ENCODE measurements at regions not wholly inside any gene's neighbourhood (a gene's known extent, or its start where the extent isn't known, plus 50 kb on each side); places are given as distances from the start of the nearest gene placed in this dataset.

DNA sequence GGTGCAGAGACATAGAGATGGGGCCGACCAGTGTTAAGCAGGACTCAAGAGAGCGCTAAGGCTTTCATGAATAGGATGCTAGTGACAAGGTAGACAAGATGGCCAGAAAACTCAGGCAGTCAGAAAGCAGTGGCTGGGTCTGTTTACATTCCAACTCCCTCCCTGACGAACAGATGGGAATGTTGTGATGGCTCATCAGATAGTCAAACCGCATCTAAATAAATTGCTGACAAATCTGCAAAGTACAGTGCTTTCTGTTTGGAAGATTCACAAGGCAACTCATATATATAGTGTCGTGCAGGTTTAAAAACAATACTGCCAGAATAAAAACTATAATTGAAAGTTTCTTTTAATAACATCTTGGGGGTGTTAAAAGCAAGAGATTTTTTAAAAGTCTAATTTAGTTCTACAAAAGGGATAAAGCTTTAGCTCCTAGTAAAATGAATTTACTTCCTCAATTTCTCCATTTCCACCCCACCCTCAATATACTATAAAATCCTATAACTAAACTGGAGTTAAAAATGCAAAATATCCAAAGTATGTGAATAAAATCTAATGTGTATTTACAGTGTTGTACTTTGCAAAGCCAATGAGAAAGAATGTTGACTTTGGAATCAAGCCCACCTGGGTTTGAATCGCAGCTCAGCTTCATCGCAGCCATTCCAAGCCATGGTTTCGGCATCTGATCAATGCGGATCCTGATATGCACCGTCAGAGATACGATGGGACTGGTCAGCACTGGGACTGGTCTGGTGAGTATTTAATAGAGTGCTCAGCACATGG lies 247.3 kb upstream of the PDE10A start:
- no peak for DNase-seq

DNA sequence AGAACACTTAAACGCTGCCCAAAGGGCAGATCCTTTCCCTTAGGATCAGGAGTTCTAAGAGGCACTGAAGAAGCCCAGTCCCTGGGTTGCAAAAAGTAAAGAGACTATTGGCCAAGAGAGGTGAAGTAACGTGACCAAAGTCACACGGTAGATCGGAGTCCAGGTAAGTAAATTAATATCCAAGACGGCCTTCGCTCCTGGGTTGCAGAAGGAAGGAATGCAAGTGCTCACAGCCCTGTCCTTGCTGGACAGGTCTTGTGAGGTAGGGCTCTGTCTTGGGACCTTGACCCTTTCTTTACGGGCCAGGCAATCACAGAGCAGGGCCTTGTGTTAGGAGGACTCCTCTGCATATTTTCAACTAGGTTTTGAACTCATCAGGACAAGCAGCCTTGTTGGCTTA lies 243.7 kb upstream of the PDE10A start:
- no peak for DNase-seq

DNA sequence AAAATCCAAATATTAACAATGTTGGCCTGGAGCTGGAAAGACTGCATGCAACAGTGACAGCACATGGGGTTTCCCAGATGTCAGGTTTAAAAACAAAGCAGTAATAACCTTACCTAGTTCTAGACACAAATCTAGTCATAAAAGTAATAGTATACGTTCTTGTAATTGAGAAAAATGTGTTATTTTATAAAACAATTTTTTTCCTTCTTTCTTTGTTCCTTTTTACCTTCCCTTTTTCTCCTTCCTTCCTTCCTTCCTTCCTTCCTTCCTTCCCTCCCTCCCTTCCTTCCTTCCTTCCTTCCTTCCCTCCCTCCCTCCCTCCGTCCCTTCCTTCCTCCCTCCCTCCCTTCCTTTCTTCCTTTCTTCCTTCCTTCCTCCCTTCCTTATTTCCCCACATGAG lies 242.7 kb upstream of the PDE10A start:
- no peak for DNase-seq

DNA sequence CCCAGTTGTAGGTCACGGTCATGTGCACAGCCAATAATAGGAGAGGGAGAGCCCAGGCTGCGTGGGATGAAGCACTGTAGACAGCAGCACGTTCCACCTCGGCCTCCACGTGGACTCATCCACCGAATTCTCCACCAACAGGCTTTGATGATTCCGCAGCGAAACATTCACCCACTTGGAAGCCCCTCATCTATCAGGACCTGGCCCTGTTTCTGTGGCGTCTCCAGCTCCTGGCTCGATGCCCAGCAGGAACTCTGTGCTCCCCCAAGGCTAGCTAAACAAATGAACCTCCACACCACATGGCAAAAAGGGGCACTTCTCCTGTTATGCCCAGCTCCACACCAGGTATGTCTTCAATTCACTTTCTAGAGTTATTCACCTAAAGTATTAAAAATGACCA lies 237.9 kb upstream of the PDE10A start:
- no peak for DNase-seq

DNA sequence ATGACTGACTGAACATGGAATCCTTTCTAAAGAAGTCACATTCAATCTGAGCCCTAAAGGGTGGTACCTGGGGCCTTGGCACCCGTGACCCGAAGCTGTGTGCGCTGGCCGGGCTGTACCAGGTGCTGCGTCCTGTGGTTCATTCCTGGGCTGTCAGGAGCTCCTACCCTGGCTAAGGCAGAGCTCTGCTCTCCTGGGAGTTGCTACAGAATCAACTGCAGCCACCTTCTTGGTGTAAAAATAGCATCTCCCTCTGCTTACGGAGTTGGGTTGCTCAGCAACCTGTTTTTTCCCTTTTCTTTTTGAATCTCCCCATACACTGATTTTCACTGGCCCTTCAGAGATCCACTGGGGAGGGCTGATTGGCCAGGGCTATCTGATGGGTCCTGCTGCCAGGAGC lies 236.6 kb upstream of the PDE10A start:
- DNase-seq = no peak

DNA sequence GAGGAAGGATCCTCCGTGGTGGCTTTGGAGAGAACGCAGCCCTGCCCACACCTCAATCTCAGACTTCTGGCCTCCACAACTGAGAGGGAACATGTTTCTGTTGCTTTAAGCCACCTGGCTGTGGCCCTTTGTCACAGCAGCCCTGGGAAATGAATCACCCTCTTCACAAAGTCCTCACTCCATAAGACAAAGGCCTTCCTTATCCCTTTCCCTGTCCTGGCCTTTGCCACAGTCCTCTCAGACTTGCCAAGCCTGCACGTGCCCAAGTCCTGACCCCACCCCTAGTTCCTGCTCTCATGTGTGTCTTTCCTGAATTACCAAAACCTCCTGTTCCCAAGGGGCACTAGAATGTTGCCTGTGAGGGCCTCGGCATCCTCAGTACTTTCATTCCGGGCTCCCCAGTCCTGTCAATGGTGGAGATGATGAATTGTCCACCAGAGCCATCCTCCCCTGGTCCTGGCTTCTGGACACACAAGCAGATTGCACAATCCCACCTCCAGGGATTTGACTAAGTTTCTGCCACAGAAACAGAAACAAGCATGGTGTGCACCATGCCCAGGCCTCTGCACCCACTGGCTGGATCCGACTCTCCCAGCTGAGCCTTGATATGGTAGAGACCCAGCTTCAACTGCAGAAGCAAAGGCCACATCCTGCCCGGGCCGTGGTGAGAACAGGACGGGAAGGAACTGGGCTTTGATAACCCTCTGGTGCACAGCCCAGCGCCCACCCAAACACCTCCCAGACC lies 232.6 kb upstream of the PDE10A start:
- DNase-seq = no peak

DNA sequence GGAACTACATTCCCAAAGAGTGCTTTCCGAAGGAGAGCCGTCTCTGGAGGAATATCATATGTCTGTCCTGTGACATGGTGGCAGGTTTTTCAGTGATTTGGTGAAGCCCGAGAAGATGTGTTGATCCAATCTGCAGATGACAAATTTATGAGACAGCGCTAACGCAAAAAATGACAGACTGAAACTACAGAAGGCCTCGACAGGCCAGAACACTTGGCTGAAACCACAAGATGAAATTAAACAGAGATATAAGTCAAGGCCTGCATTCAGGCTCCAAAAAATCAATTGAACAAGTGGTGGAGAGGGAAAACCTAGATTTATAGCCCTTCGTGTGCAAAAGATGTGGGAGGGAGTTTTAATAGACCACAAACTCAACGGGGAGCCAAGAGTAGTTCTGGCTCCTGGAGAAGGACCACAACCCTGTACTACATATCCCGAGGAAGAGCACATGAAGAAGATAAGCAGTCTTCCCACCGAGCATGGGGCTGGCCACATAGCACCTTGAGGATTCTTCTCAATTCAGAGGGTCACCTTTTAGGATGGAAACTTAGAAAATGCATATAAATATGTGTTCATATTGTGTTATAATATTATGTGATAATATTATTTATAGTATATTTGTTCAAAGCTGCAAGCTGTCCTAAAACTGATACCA lies 231.3 kb upstream of the PDE10A start:
- DNase-seq = no peak

DNA sequence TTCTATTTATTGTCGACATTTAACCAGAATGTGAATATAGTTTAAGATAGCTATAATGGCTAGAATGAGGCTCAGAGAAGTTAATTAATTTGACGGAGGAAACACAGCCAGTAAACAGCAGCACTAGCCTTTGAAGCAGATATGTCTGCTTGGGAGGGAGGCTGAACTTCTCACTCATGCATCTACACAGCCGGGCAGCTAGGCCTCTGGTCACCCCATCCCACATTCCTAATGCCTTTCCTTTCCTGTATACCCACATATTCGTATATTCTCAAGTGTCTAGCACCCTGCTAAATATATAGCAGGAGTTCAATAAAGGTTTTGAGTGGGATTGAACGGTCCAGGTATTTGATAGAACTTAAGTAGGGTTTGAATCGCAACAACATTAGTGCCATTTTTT lies 230.4 kb upstream of the PDE10A start:
- no peak for DNase-seq

DNA sequence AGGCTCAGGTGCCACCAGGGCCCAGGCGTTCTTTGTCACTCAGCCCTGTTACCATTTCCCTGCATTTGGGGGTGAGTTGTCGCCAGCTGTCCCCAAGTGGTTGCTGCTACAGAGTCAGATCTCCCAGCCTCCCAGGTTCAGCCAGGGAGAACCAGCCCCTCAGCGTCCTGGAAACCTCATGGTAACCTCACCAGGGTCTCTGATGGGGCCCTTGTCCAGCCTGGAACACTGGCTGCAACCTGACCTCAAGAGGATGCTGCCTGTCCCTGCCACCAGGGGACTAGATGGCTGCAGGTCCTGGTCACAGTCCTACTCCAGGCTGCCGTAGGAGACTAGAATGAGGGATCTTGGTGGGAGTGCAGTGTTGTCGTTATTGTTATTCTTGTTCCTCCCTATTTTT lies 228.3 kb upstream of the PDE10A start:
- no peak for DNase-seq

DNA sequence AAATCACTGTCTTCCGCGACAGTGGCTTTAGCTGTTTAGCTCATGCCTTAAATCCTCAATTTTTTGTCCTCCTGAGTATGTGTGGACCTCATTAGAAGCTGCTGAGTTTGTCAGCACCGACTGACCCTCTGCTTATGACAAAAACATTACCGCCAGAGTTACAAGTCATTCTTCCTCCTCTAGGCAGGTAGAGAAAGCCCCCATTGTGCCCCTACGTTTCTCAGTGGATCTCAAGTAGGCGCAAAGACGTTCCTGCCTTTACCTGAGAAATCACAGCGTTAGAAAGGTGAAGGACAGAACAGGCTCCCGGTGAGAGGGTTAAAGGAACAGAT lies 227.3 kb upstream of the PDE10A start:
- DNase-seq = no peak

DNA sequence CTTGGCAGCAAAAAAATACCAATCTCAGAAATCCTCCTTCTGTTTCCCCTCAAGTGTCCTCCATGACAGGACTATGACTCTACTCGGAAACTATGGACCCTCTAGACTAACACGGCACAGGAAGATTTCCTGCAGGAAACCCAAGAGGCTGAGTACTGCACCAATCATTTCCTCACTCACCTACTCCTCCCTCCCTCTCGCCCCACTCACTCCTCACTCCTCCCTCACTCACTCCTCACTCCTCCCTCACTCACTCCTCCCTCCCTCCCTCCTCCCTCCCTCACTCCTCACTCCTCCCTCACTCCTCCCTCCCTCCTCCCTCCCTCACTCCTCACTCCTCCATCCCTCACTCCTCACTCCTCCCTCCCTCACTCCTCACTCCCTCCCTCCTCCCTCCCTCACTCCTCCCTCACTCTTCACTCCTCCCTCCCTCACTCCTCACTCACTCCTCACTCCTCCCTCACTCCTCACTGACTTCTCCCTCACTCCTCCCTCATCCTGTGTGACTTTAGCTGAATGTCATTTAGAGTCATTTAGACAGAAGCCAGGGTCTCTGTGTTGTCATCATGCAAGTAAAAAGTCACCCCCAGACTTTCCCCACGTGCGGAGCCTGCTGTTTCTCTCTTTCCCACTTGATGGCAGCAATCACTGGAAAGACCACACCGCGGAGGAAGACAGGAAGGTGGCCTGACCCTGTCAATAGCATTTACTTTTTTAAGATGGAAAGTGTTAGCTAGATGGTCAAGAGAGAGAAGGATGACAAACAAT lies 226.8 kb upstream of the PDE10A start:
- no peak for DNase-seq

DNA sequence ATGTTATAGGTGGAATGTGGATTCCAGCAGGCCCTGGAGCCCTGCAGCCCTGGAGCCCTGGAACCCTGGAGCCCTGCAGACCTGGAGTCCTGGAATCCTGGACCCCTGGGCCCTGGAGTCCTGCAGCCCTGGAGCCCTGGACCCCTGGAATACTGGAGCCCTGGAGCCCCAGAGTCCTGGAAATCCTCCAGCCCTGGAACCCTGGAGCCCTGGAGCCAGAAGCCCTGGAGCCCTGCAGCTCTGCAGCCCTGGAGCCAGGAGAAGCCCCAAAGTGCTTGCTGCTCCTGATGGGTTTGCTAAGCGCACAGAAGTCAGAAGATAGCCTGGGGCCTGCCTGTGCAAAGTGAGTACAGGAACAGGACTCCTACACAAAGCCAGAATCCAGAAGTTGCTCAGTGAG lies 223.1 kb upstream of the PDE10A start:
- DNase-seq = no peak

DNA sequence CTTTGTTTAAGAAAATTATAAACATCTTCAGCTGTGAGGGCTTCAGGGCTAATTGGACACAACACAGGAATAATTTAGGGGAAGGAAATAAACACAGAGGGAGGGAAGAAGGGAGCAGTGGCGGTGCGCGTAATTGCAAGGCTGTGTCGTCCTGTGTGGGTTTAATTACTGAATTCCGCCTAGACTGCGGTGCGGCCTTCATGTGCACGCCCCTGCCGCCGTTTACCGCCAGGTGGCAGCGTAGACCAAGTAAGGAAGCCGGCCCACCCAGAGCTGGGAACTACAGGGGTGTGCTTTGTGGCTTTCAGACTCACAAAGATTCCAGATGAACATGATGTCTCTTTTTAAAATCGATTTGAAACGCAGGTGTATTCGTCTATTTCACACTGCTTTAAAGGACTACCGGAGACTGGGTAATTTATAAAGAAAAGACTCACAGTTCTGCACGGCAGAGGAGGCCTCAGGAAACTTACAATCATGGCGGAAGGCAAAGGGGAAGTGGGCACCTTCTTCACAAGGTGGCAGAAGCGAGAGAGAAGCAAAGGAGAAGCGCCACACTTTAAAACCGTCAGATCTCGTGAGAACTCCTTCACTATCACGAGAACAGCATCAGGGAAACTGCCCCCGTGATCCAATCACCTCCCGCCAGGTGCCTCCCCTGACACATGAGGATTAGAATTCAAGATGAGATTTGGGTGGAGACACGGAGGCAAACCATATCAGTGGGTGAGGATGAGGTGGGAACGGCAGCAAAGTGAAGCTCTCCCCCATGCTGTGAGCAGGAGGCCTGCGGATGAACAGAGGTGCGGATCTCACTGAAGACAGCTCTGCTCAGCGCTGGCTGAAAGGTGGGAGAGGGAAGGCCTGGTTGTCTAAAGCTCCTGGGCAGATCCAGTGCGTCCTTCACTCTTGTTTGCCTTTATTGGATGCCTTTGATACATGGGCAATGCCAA lies 222.0 kb upstream of the PDE10A start:
- DNase-seq = peak; percentile 45

DNA sequence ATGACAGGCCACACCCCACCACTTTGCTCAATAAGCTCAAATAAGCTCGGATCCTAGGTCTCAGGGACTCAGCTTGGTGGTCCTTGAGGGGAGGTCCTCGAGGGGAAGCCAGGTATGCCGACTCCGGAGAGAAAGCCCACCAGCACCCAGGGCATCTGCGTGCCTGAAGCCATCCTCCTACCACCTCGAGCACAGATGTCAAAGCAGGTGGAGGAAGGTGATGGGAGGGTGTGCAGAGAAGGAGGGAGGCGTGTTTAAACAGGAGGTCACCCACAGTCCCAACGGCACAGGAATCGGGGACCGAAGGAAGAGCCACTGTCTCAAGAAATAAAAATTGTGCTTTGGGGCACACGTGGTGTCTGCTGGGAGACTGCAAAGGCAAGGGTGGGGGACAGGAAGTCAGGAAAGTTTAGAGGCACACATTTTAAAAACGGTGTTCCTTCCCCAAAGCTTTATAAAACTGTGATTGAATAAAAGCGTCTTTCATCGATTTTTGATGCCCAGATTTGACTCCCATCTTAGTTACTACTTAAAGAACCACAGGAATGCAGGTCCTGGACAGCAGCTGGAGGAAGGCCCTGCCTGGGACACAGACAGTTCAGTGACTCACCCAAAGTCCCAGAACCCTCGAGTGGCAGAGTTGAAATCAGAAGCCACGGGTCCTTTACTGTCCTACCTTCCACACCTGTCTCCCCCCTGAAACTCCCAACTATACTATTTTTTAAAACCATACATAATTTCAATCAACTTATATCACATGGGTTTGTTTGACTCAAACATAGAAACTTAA lies 221.0 kb upstream of the PDE10A start:
- no peak for DNase-seq

DNA sequence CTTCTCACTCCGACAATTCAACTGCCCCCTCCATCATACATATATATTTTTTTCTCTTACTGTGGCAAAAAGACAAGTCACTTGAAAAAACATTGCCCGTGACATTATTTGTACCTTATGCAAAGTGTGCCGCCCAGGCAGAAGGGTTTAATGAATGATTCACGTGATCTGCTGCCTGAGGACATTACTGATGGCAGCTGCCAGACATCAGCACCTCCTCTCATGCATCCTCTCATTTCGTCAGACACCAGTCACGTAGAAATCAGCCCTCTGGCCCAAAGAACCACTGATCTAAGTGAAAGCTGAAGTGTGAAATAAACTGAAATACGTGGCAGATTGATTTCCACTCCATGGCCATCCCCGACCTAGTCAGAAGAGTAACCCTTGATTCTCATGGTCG lies 218.8 kb upstream of the PDE10A start:
- DNase-seq = no peak

DNA sequence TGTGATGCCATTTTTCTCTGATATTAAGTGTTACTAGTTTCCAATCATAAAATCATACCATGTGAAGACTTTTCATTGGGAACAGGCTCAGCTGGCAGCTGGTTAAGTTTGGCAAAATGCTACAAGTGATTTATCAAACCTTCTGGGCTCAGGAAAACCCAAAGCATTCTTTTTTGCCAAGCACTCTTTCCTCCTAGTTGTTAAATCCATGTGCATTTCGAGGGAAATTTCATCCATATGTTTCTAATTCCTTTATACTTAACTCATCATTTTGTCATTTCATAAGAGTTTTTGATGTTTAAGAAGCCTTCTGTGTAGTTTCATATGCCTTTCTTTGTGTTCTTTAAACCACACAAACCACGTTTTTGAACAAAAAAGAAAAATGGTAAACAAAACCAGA lies 217.6 kb upstream of the PDE10A start:
- no peak for DNase-seq

DNA sequence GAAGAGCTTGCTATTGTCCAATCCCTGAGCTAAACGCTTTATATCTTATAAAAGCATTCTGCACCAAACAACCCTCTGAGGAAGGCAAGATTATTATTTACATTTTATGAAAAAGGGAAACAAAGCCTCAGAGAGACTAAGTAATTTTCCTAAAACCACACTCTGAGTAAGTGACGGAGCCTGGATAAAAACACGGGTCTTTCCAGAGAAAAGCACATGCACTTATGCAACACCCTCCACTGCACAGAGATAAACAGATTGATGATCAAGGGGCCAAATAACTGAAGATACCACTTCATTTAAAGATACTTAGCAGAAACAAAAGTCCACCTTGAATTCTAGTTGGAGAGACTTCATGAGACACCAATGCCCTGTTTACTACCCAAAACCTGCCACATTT lies 214.7 kb upstream of the PDE10A start:
- DNase-seq = no peak

DNA sequence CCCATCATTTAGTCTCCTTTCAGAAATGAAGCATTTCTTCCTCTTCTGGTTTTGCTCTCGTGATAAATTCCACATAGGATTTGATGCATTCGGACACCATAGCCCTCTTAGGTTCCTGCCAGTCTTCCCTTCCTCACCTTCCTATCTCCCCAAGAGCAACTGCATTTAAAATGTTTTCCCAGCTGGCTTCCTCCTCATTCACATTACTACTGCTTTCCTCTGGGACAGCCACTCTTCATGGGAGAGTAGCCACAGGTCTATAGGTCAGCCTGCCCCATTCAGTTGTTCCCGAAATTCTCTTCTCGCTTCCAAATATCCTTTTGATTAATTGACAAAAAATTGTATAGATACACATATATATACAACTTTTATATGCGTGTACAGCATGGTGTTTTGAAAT lies 214.2 kb upstream of the PDE10A start:
- no peak for DNase-seq

DNA sequence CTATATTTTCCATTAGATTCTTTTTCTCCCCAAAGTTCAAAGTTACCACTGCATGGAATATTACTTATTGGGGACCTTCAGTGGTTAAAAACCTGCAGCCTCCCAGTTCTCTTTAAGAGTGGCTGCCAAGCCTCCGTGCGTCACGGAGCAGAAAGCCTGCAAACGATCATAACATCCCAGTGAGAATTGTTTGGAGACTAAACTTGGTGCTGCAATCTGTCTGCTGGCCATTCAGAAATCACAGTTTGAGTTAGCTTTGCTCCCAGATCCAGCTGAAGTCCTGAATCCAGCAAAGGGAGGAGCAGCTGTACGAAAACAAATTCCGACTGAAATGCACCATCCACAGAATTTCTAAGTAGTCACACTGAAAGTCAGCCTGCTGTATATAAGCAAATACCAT lies 213.5 kb upstream of the PDE10A start:
- DNase-seq = no peak

DNA sequence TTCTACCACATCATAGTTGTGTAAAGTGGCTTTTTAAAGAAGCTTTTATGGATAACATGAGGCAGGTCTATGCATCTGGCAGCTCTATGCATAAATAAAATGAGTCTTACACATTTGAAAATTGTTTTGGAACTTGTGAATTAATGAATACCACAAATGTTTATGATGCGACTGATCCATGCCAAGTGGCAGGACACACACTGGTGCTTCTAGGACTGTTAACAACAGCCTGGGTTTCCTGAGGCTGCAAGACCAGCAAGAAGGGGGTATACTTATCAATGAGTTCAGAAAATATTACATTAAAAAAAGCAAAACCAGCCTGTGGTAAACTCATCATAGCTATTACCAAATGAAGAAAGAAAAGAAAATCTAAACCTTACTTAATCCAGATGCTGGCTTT lies 212.9 kb upstream of the PDE10A start:
- DNase-seq = no peak

DNA sequence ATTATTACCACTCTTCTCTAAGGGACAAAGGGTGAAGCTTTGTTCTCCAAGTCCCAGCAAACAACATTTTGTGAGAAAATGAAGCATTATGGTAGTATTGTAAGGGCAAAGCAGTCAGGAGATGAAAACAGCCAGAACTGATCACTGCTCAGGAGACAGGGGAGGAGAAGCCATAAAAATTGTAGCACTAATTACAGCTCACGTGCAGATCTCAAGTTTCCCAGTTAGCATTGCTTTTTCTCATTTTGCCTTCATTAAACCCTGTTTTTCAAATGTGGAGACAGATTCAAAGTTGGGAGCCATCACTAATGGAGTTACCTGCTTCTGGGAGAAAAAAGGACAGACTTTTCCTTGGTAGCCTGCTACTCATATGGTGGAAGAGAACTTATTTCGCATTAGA lies 210.9 kb upstream of the PDE10A start:
- DNase-seq = no peak

DNA sequence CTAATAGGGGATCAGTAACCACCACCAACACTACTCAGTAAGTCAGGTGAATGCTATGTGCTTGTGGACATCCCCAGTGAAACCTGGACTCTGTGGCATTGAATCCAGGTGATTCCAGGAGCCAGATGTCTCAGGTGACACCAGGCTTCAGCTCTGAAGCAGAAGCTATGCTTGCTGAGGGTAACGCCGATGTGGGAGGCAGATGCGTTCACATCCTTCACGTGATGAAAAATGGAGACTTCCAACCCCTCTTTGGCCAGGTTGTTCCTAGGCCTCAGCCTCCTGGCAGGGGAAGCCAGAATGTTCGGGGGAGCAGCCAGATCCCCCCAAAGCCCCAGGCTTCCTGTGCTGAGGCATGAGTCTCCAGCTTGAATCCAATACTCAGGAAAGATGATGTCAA lies 209.8 kb upstream of the PDE10A start:
- no peak for DNase-seq

All from NCI-H1436 (cell line).